Choroid plexus epithelial cell (primary cell): ENCODE measurements at regions not wholly inside any gene's neighbourhood (a gene's known extent, or its start where the extent isn't known, plus 50 kb on each side); places are given as distances from the start of the nearest gene placed in this dataset.

ENCODE experiments used
- DNase-seq: peaks from one replicate; pipeline ENCODE4 v3.0.0-alpha.2; 2010; ENCODE audit warnings: low read depth
- H3K4me3 ChIP-seq: 2 replicates; pipeline ENCODE4 v1.5.1; 2011; ENCODE audit warnings: low read depth, mild to moderate bottlenecking, control low read depth, low read length, moderate library complexity
- CTCF ChIP-seq: conservative IDR thresholded peaks from 2 replicates; pipeline ENCODE4 v1.5.1; 2011; ENCODE audit warnings: low read depth, mild to moderate bottlenecking, control low read depth, inconsistent platforms, low read length, moderate library complexity

GRCh38 chr2:234632527-234633391 is 135.9 kb upstream of the ARL4C start:
- no peak overlapping the region for H3K4me3 ChIP-seq
- peak; percentile 98 for DNase-seq
- TF ChIP-seq CTCF, result no peak

GRCh38 chr2:234631646-234632514 is 135.0 kb upstream of the ARL4C start:
- DNase-seq, result no peak
- no peak overlapping the region for H3K4me3 ChIP-seq
- TF ChIP-seq CTCF, result no peak

- H3K4me3 ChIP-seq, result no peak overlapping the region
- no peak for TF ChIP-seq CTCF
- peak; percentile 69 for DNase-seq
Observed at GRCh38 chr2:234630801-234631261, 133.9 kb upstream of the ARL4C start.

GRCh38 chr2:234629596-234629995 is 132.7 kb upstream of the ARL4C start:
- no peak for DNase-seq
- H3K4me3 ChIP-seq, result no peak overlapping the region
- TF ChIP-seq CTCF, result no peak

- no peak for TF ChIP-seq CTCF
- no peak for DNase-seq
- no peak overlapping the region for H3K4me3 ChIP-seq
Observed at GRCh38 chr2:234628953-234629352, 132.1 kb upstream of the ARL4C start.

GRCh38 chr2:234627308-234627707 is 130.4 kb upstream of the ARL4C start:
- no peak for TF ChIP-seq CTCF
- H3K4me3 ChIP-seq, result no peak overlapping the region
- no peak for DNase-seq
